Superior temporal gyrus (tissue), 1 donor: ENCODE measurements at regions not wholly inside any gene's neighbourhood (a gene's known extent, or its start where the extent isn't known, plus 50 kb on each side); places are given as distances from the start of the nearest gene placed in this dataset.

ENCODE experiments used
- DNase-seq: peaks from one replicate; pipeline ENCODE4 v3.0.0-alpha.2; 2016; ENCODE audit errors: extremely low spot score

DNA sequence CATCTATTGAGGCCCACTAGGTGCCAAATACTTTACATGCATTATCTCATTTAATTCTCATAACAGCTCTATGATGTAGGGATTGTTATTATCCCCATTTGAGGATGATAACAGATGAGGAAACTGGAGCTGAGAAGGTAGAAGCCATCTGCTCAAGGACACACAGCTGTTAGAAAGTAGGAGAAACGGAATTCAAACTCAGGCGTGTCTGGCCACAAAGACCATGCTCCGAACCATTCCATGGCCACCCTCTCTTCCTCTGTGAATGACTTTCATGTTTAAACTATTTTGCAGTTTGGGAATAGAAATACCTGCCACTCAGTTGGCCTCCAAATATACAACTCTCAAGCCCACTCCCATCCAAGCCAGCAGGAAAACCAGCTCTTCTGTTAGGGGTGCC lies 87.6 kb upstream of the ANKRD55 start:
- no peak for DNase-seq

DNA sequence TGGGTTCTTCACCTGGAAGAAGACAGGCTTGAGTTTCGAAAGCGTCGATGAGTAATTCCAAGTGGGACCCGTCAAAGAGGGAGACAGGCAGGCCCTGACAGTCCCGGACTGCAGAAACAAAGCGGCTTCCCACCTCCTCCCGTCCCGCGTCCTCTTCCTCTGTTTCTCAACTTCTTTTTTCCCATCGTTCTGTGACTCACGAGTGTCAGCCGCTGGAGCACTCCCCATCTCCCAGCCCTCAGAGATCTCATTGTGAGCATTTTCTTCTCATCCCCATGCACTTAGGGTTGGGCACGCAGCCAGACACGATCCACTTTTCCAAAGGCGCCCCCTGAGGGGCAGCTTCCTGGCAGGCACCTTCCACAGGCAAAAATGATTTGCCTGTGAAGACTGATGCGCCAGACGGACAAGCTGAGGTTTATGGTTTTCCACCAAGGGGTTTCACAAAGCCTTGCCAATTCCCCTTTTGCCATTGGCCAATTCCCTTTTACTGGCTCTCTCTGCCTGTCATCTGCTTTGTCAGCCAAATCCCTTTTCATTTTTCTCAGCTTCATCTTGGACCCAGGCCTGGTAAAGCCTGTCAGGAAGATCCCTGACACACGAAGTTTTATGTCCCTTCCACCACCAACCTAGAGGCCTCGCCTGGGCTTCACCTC lies 86.5 kb upstream of the ANKRD55 start:
- no peak for DNase-seq

DNA sequence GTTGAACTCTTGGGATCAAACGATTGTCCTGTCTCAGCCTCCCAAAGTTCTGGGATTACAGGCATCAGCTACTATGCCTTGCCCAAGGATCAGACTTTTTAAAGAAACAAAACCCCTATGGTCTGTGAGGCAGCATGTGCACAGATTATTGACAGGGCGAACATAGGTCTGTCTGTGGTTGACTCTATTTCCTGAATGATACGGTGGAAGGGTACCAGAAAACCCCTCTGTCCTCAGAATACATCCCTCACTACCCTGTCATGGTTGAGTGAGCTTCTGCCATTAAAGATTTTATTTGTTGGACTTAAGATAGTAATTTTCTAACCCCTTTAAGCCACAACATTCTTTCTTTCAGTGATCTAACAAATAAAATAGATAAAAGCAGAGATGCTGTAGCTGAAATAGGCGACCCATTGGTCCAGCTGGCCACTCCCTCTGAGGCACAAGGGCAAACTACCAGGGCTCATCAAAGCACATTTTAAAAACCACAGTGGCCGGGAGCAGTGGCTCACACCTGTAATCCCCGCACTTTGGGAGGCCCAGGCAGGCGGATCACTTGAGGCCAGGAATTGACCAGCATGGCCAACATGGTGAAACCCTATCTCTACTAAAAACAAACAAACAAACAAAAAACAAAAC lies 84.9 kb upstream of the ANKRD55 start:
- no peak for DNase-seq

DNA sequence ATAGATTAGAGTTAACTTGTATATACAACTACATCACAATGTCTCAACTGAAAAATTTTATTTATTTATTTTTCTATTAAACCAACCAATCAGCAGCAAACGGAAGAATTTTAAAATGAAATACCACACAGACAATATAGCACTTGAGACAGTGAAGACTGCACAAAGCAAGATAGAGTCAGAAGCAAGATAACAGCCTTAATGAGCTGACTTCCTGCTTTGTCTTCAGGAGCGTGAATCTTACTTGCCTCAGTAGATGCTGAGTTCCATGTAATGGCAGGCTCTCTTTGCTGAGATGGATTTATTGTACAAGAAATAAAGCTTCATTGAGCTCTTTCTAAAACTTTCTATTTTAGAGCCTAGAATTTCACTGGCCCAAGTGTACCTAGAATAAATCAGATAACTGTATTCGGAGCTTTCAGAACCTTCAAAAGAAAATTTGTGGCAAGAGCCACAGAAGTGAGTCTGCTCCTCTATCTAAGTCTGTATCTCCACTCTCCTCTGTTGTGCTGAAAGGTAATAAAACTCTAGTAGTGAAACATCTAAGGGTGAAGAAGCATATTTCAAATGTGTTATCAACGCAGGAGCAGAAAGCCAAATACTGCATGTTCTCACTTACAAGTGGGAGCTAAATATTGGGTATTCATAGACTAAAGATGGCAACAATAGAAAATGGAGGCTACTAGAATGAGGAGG lies 83.3 kb upstream of the ANKRD55 start:
- DNase-seq = no peak

DNA sequence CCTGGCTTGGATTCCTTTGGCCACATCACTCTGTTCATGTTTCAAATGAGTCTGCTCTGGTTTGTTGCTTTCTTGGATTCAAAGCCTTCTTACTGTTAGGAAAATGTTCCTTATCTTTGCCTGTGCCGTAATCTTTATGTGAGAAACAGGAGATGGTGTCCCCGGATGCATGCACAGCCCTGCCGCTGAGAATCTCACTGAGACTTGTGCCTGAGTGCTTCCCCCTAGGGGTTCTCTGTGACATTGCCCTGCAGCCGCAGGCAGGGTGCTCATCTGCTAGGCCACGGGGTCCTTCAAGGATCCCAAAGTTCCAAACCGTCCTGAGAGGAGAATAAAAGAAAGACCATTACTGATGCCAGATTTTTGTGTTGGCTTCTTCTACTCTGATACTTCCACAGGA lies 81.4 kb upstream of the ANKRD55 start:
- DNase-seq = peak; percentile 28

DNA sequence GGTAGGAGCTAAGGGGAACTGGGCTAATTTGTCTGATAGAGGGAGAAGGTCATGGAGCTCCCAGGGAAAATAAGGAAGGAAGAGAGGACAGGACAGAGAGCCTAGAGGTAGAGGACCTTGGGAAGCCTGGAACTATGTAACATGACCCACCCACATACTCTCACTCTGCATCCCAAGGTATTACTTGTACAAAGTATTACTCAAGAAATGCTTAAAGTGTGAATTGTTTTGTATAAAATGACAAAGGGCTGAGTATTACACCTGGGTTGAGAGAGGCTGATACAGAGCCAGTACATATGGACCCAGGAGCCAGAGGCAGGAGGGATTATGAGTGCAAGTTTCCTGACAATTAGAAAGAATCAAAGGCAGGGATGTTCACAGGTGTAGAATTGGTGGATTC lies 80.5 kb upstream of the ANKRD55 start:
- DNase-seq = no peak

DNA sequence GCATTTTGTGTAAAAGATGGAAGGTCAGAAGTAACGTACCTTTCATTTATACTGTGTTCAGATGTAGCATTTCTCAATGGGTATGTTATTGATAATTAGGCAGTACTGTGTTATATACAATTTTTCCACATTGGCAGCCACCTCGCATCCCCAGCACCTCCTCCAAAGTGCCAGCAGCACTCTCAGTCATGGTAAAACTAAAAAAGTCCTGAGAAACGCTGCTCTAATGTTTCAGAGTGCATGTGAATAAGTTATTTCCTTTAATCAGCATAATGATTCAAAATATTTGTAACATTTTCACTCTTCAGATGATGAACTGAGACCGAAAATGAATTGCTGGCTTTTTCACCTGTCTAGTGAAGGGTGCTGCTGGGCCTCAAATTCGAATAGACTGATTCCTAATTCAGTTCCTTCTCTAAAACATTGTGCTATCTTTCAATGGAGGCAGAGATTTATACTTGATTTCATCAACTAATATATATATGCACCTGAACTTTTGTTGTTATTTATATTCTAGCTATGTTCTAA lies 79.9 kb upstream of the ANKRD55 start:
- no peak for DNase-seq

DNA sequence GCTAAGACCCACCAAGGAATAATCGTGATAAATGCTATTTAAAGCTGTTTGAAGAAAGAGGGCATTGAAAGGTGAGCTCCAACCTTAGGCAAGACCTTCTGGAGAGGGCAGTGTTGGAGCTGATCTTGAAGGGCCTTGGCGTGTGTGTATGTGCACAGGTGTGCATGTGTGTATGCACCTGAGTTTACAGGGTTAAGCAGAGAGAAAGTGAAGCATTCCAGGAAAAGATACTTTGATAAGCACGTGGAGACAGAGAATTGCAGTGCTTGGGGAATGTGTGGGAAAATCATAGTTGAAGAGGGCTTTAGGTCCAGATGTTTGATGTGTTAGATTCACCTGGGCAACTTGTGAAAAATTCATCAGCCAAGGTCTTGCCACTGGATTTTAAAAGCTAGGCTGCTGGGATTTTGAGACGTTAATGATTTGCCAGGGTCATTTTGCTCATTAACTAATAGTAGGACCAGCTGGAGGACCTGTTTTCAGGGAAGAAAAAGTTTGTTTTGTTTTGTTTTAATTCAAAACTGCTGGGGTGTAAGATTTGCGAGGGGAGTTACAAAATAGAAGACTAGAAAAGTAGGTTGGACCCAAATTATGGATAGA lies 78.3 kb upstream of the ANKRD55 start:
- no peak for DNase-seq

DNA sequence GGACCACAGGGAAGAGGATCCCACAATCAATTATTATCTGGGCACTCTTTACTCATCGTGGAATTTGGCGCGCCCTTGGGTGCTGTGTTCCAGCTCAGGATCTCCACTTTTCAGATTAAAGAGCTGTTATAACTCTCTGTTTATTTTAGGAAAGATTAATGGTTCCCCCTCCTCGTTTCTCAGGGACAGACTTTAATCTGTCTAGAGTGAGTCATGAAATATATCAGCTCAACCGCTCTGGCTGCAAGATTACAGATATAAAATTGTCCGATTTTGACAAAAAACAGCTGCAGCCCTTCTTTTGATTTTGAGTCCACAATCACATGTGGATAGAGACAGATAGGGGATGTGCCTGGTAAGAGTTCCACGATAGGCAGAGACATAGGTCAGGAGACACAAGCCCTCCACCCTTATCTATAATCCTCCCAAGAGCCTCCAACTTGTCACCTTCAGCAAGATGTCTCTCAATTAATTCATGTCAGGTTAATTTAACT lies 77.6 kb upstream of the ANKRD55 start:
- DNase-seq = no peak

DNA sequence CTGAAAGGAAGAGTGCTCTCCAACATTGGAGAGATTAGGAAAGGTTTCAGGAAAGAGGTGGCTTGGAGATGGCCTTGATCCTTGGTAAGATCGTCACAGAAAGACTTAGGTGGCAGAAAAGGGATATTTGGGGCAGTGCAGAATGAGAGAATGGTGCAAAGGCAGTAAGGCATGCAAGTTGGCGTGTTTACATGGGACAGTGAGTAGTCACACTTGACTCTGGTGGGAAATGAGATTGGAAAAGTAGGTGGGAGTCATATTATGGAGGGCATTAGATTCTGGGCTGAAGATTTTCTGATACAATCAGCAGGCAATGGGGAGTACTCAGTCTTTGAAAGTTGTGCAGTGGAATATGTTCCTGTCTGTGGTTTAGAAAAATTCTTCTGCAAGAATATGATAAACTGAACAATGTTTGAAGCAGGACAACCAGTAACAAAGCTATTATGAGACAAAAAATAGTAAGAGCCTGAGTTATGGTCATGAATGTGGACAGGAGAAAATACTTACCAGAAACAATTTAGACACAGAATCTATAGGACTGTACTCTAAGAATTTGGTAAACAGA lies 76.2 kb upstream of the ANKRD55 start:
- DNase-seq = no peak

DNA sequence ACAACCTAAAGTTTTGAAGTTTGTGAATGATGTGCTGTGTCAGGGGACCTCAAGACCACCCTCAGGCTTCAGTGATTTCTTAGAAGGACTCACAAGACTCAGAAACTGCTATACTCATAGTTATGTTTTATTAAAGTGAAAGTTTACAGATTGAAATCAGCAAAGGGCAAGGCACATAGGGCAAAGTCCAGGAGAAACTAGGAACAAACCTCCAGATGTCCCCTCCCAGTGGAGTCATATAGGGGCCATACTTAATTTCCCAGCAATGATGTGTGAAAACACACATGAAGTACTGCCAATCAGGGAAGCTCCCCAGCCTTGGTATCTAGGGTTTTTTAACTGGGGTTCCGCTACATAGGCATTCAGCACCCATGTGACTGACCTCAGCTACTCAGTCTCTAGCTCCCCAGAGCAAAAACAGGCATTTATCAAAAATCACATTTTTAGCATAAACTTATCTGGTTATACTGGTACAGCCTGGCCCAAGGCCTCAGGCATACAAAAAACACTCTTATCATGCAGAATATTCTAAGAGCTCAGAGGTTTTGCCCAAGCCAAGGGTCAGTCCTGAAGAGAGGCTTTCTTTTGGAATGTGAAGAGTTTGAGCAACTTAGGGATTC lies 74.7 kb upstream of the ANKRD55 start:
- no peak for DNase-seq

DNA sequence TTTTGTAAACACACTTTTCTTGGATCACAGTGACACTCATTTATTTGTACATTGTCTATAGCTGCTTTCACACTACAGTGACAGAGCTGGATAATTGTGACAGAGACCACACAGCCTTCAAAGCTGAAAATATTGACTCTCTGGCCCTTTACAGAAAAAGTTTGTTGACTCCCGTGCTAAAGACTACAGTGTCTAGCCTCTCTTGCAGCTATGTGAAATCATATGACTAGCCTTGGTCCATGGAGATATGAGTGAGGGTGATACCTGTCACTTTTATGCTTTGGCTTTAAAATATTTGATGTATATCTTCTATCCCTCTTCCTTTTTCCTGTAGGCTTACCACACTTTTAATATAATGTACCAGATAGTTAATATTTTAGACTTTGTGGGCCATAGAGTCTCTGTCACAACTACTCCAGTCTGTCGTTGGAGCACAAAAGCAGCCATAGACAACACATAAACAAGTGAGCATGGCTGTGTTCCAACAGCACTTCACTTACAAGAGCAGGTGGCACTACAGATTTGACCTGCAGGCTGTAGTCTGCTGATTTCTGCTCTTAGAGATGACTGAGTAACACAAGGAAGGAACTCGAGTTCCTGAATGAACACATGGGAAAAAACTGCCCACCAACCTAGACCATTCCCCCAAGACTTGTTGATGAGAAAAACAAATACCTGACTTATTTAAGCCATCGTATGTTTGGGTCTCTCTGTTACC lies 73.5 kb upstream of the ANKRD55 start:
- no peak for DNase-seq

DNA sequence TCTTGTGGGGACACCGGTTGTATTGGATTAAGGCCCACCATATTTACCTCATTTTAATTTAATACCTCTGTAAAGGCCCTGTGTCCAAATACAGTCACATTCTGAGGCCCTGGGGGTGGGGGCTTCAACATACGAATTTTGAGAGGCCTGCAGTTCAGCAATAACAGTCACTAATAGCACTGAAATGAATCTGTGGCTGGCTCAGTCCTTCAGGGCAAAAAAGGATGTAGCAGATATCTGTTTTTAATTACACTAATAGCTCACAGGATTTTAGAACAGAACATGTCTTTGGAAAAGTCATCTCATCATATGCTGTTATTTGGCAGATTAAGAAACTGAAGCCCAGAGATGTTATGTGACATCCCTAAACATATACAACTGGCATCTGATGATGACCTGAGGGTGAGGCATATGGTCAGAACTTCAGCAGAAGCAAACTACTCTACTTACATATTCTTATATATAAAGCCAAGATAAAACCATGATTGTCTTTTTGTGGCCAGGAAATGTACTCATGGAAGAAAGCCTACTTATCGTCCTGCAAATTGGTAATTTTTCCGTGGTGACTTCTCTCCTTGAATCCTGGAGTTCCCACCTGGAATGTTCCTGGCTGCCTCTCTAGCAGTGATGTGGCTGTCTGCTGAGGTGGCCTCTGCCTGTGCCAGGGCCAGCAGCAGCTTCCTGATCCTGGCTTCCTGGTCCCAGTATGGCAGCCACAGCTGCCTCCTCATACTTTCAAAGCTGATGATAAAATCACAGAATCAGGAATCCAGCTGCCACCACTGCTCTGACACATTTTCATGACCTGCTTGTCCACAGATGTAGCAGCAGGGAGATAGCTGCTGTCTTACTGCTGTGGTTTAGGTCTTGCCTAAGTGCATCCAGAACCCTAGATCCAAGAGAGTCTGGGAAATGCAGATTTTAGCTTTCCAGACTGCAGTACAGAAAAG lies 72.1 kb upstream of the ANKRD55 start:
- no peak for DNase-seq

DNA sequence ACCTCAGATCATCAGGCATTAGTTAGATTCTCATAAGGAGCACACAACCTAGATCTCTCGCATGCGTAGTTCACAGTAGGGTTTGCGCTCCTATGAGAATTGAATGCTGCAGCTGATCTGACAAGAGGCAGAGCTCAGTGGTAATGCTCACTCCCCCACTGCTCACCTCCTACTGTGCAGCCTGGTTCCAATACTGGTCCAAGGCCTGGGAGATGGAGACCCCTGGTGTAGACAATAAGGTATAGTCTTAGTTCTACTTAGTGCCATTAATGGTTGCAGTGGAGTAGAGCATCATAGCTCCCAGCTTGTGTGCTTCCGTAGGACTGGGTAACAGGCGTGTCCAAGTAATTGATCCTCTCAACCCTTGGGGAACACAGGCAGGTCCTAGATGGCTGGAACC lies 70.4 kb upstream of the ANKRD55 start:
- DNase-seq = no peak

DNA sequence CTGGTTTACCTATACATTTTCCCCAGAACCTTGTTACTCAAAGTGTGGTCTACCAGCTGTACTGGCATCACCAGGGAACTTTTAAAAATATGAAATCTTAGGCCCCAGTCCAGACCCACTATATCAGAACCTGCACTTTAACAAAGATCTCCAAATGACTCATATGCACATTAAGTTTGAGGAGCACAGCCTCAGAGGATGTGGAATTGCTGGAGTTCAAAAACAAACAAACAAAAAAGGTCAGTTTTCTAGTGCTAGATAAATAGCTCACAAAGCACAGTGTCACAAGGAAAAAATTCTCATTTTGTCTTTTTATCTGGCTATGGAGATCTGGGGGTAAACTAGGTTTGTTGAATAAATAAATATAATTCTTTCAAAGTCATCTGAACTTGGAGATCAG lies 68.9 kb upstream of the ANKRD55 start:
- DNase-seq = no peak

DNA sequence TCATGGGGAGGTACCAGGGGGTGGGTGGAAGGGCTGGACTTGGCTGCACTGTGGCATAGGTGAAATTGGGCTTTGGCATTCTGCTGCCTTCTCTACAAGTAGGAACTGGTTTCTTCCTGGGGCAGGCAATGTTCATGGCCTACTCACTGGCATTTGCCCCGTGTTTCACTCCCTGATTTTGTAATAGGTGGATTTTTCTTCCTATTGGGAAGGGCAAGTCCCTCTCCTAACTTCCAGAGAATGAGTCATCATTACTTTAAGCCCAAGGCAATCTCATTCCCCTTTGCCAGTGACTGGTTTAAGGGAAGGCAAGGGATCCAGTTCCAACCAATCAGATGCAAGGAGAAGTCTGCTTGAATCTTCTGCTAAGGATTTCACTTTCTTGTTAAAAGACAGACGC lies 67.9 kb upstream of the ANKRD55 start:
- DNase-seq = no peak

DNA sequence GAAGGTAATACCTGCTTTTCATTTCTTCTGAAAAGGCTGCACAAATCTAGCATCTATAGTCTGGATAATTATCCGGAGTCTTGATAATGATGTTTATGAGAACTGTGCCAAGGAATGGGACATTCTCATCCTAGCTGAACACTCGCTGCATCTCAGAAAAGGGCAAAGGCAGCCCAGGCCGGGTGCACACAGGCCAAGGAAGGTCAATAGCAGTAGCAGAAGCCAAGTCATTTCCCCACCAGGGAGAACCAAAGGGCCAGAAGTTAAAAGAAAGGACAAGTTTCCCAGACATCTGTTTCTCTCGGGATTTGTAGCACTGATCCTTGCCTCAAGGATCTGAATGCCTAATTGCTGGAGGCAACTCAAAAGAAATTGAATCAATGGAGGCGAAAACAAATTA lies 66.1 kb upstream of the ANKRD55 start:
- DNase-seq = no peak

DNA sequence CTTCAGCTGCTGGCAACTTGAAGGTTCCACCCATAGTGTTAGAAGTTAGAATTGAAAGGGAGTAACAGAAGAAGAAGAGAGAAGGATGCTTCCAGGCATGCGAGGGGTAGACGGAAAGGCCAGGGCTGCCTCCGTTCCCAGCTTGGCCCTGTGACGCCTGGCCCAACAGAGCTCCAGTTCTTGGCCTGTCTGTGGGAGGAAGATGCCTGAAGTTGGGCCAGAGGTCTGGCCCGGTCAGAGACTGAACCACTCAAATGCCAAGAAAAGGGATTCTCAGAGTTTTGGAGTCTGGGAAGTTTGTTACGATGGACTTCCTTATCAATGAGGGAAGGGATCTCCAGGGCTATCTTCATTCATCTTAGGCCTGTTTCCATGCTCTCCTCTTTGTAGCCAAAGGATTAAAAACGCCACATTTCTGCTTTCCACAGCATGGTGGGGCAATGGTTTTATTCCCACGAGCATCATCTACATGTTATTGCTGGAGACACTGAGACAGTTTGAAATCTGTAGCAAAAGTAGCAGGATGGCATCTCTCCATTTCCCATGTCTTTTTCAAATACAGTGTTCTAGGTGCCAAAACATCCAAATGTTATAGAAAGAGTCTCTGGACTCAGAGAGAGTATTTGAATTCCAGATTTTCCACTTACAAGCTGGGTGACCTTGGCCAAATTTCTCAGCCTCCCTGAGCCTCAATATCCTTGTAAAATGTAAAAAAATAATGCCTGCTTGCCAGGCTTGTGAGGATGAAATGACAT lies 65.4 kb upstream of the ANKRD55 start:
- DNase-seq = no peak

DNA sequence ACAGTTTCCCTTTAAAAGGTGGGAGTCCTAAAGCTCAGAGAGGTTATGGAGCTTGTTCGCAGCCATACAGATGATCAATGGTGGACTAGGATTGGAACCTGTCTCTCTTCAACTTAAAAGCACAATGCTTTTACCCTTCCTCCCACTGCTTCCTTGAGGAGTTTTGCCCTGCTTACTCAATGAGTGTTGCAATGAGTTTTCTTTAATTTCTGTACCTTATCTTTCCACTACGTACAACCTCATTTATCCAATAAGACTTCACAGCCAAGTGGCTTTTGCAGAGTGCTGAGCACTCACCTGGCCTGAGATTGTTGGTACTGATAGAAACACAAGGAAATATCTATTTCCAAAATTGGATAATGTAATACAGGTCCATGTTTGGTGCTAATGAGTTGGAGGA lies 64.7 kb upstream of the ANKRD55 start:
- no peak for DNase-seq
